Common myeloid progenitor, CD34-positive (primary cell): ENCODE measurements at regions not wholly inside any gene's neighbourhood (a gene's known extent, or its start where the extent isn't known, plus 50 kb on each side); places are given as distances from the start of the nearest gene placed in this dataset.

Experiments used
- CTCF ChIA-PET: fragments of 350-600 bp; sonication (Branson Sonifier 250); formaldehyde crosslinking; loops from one replicate; lab custom pipeline; 2021; ENCODE audit warnings: antibody characterized with exemption; lab: Charles Lee
- POLR2A ChIA-PET: fragments of 350-600 bp; sonication (Branson Sonifier 250); formaldehyde crosslinking; loops from one replicate; lab custom pipeline; 2021; ENCODE audit warnings: antibody characterized with exemption; lab: Charles Lee
- DNase-seq, 3 donors: peaks; one replicate each; pipeline versions ENCODE4 v3.0.0 to v3.0.0-alpha.2; 2013
- H3K27ac ChIP-seq, 2 experiments: 1 replicate in 1 of 2; 2 replicates in 1 of 2; pipeline ENCODE4 v1.7.0; 2013; ENCODE audit warnings: inconsistent platforms in 2 of 2, low read length in 2 of 2, mild to moderate bottlenecking in 2 of 2, low read depth in 1 of 2, moderate library complexity in 1 of 2; ENCODE audit not compliant: severe bottlenecking in 2 of 2, insufficient read depth in 1 of 2, poor library complexity in 1 of 2
- H3K27me3 ChIP-seq, 5 experiments: replicated peaks in 2 of 5; 1 replicate in 3 of 5; 2 replicates in 2 of 5; pipeline versions ENCODE4 v1.6.1 to v1.7.0; 2013; ENCODE audit warnings: low read length in 4 of 5, mild to moderate bottlenecking in 2 of 5, moderate library complexity in 2 of 5, inconsistent platforms in 1 of 5; ENCODE audit not compliant: insufficient read depth in 5 of 5, control insufficient read depth in 4 of 5
- H3K36me3 ChIP-seq, 4 experiments: 1 replicate in 2 of 4; 2 replicates in 2 of 4; pipeline versions ENCODE4 v1.6.1 to v1.7.0; 2013; ENCODE audit warnings: low read length in 3 of 4, control low read depth in 1 of 4, mild to moderate bottlenecking in 1 of 4; ENCODE audit not compliant: control insufficient read depth in 4 of 4, insufficient read depth in 4 of 4
- H3K4me1 ChIP-seq, 4 experiments: 1 replicate in 3 of 4; 2 replicates in 1 of 4; pipeline versions ENCODE4 v1.6.1 to v1.7.1; 2013; ENCODE audit warnings: low read length in 3 of 4, mild to moderate bottlenecking in 3 of 4, control low read depth in 1 of 4, inconsistent platforms in 1 of 4, moderate library complexity in 1 of 4; ENCODE audit not compliant: control insufficient read depth in 4 of 4, insufficient read depth in 4 of 4; ENCODE audit errors: control extremely low read depth in 1 of 4
- H3K4me3 ChIP-seq, 7 experiments: 1 replicate in 4 of 7; 2 replicates in 3 of 7; pipeline versions ENCODE4 v1.5.1 to v1.7.0; 2013; ENCODE audit warnings: mild to moderate bottlenecking in 7 of 7, low read length in 6 of 7, moderate library complexity in 6 of 7, inconsistent platforms in 2 of 7, low read depth in 2 of 7, control low read depth in 1 of 7; ENCODE audit not compliant: insufficient read depth in 4 of 7, control insufficient read depth in 1 of 7; ENCODE audit errors: extremely low read depth in 1 of 7
- H3K9me3 ChIP-seq, 5 experiments: 1 replicate in 4 of 5; 2 replicates in 1 of 5; pipeline versions ENCODE4 v1.6.1 to v1.7.1; 2013; ENCODE audit warnings: low read length in 4 of 5, mild to moderate bottlenecking in 2 of 5, inconsistent platforms in 1 of 5, low read depth in 1 of 5, moderate library complexity in 1 of 5; ENCODE audit not compliant: control insufficient read depth in 4 of 5, insufficient read depth in 2 of 5; ENCODE audit errors: control extremely low read depth in 1 of 5
- WGBS: methylation state at CpG from one replicate; pipeline ENCODE4 v1.1.5; 2013; ENCODE audit not compliant: insufficient coverage; 5-methylcytosine and 5-hydroxymethylcytosine counted together

- peaks cover 0 to 2% (median 0%) of the 10 kb centered on the region in 5 experiments for H3K9me3 ChIP-seq
- no peak overlapping the region for H3K27ac ChIP-seq
- H3K36me3 ChIP-seq = no peaks in the 10 kb centered on the region
- POLR2A ChIA-PET = no interaction called here
- CTCF ChIA-PET = no interaction called here
- no peaks in the 10 kb centered on the region for H3K4me1 ChIP-seq
- H3K27me3 ChIP-seq = no peaks in the 10 kb centered on the region
- no peak overlapping the region for H3K4me3 ChIP-seq
- 100% methylated on average over 1 of the region's 2 CpGs for WGBS
- DNase-seq = no peak
These were observed 202.1 kb upstream of the CNR1 start for GRCh38 chr6:88368071-88368787.

DNA sequence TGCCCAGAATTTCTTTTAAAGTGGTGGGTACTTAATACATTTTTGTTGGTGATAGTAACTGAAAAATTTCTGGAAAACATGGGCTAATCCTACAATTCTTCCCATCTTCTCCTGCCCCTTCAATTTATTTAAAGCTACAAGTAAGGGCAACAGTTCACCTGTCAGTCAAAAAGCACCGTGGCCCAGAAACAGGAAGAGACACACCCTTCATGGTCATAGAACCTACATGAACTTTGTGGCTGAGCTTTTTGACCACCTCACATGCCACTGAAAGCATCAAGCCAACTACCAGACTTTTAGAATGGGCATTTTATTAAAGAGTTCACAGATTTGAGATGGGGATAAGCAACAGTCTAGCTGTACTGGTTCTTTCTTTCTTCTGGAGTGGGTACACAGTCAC lies 201.1 kb upstream of the CNR1 start:
- Histone ChIP-seq H3K9me3 (peaks cover 0 to 2% (median 0%) of the 10 kb centered on the region in 5 experiments), H3K27ac (no peak overlapping the region), H3K4me1 (no peaks in the 10 kb centered on the region), H3K27me3 (no peaks in the 10 kb centered on the region), H3K4me3 (no peak overlapping the region), H3K36me3 (no peaks in the 10 kb centered on the region)
- no CpG with 5 or more reads among the region's 1 CpG for WGBS
- CTCF ChIA-PET = no interaction called here
- POLR2A ChIA-PET = no interaction called here
- no peak for DNase-seq

GRCh38 chr6:88366672-88367071 lies 200.5 kb upstream of the CNR1 start:
- no peak for DNase-seq
- CTCF ChIA-PET = interaction anchor here (1.1 kb wide), 1 partner anchor 12 kb away, joined by 3 read pairs; no protein-coding TSS in a partner anchor
- H3K36me3 ChIP-seq = no peaks in the 10 kb centered on the region
- H3K27me3 ChIP-seq = no peaks in the 10 kb centered on the region
- POLR2A ChIA-PET = no interaction called here
- H3K27ac ChIP-seq = no peak overlapping the region
- H3K4me1 ChIP-seq = no peaks in the 10 kb centered on the region
- WGBS = no CpG with 5 or more reads among the region's 2 CpGs
- H3K4me3 ChIP-seq = no peak overlapping the region
- H3K9me3 ChIP-seq = peaks cover 0 to 2% (median 0%) of the 10 kb centered on the region in 5 experiments

DNA sequence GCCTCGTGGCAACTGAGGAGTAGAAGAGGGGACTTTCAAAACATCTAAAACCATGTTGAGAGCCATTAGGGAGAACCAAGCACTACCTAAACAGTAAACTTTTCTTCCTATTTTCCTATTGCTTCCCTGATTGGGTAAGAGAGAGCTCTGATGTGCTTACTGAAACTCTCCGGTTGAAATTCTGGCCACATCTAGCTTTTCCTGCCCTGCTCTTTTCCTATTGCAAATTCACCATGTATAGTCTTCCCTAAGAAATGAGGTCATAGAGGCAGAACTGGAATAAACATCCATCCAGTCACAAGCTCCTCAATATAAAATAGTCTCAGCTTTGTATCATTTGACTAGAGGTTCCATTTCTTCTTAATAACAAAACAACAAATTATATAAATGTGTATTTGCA lies 199.5 kb upstream of the CNR1 start:
- no peak overlapping the region for H3K27ac ChIP-seq
- H3K4me3 ChIP-seq = no peak overlapping the region
- 100% methylated on average over 1 of the region's 2 CpGs for WGBS
- no peaks in the 10 kb centered on the region for H3K27me3 ChIP-seq
- no peaks in the 10 kb centered on the region for H3K4me1 ChIP-seq
- no peak for DNase-seq
- ChIA-PET CTCF (interaction anchor here (1.1 kb wide), 1 partner anchor 13 kb away, joined by 3 read pairs; no protein-coding TSS in a partner anchor), POLR2A (no interaction called here)
- H3K9me3 ChIP-seq = peaks cover 0 to 2% (median 0%) of the 10 kb centered on the region in 5 experiments
- no peaks in the 10 kb centered on the region for H3K36me3 ChIP-seq

GRCh38 chr6:88365230-88365629 lies 199.1 kb upstream of the CNR1 start:
- Histone ChIP-seq H3K4me1 (no peaks in the 10 kb centered on the region), H3K9me3 (peaks cover 0 to 2% (median 0%) of the 10 kb centered on the region in 5 experiments), H3K4me3 (no peak overlapping the region), H3K27me3 (no peaks in the 10 kb centered on the region), H3K27ac (no peak overlapping the region), H3K36me3 (no peaks in the 10 kb centered on the region)
- CTCF ChIA-PET = no interaction called here
- POLR2A ChIA-PET = no interaction called here
- no peak for DNase-seq
- 94% methylated on average over 2 of the region's 2 CpGs for WGBS

- WGBS = 92% methylated on average over 3 of the region's 4 CpGs
- ChIA-PET POLR2A (no interaction called here), CTCF (no interaction called here)
These were observed 195.6 kb upstream of the CNR1 start for GRCh38 chr6:88361754-88362153.

GRCh38 chr6:88361298-88361697 lies 195.2 kb upstream of the CNR1 start:
- ChIA-PET CTCF (no interaction called here), POLR2A (no interaction called here)
- no peaks in the 10 kb centered on the region for H3K36me3 ChIP-seq
- H3K27me3 ChIP-seq = no peaks in the 10 kb centered on the region
- no peaks in the 10 kb centered on the region for H3K4me1 ChIP-seq
- no peak for DNase-seq
- no peaks in the 10 kb centered on the region for H3K9me3 ChIP-seq
- H3K4me3 ChIP-seq = no peak overlapping the region
- WGBS = no CpG with 5 or more reads among the region's 3 CpGs
- no peak overlapping the region for H3K27ac ChIP-seq

More at GRCh38 chr6:88361754-88362153, 195.6 kb upstream of the CNR1 start:
- H3K36me3 ChIP-seq = no peaks in the 10 kb centered on the region
- H3K4me3 ChIP-seq = no peak overlapping the region
- H3K4me1 ChIP-seq = no peaks in the 10 kb centered on the region
- no peak overlapping the region for H3K27ac ChIP-seq
- DNase-seq = no peak
- H3K27me3 ChIP-seq = no peaks in the 10 kb centered on the region
- H3K9me3 ChIP-seq = no peaks in the 10 kb centered on the region
